ENCODE measurements at regions not wholly inside any gene's neighbourhood (a gene's known extent, or its start where the extent isn't known, plus 50 kb on each side); places are given as distances from the start of the nearest gene placed in this dataset.
"Not testable (repeated sequence)": the region's sequence is repeated elsewhere in the genome, so short reads cannot be mapped to it uniquely, and the experiment has no call there.

DNA sequence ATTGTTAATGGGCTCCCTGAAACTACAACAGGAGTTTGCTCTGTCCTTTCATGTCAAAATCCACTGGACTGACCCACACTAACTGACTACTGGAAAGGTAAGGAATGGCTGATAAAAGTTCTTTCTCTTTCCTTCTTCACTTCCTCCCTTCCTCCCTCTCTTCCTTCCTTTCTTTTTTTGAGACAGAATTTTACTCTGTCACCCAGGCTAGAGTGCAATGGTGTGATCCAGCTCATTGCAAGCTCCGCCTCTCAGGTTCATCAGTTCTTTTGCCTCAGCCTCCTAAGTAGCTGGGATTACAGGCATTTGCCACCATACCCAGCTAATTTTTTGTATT is 85.2 kb downstream of the IGLL1 start:
- no peaks in the 10 kb centered on the region for H3K9me3 Mint-ChIP-seq
- peak overlapping the region in 1 of 3 experiments; percentile 41 for H3K27ac Mint-ChIP-seq
- no peak overlapping the region for H3K4me3 Mint-ChIP-seq
- TF ChIP-seq, protein P1, sequence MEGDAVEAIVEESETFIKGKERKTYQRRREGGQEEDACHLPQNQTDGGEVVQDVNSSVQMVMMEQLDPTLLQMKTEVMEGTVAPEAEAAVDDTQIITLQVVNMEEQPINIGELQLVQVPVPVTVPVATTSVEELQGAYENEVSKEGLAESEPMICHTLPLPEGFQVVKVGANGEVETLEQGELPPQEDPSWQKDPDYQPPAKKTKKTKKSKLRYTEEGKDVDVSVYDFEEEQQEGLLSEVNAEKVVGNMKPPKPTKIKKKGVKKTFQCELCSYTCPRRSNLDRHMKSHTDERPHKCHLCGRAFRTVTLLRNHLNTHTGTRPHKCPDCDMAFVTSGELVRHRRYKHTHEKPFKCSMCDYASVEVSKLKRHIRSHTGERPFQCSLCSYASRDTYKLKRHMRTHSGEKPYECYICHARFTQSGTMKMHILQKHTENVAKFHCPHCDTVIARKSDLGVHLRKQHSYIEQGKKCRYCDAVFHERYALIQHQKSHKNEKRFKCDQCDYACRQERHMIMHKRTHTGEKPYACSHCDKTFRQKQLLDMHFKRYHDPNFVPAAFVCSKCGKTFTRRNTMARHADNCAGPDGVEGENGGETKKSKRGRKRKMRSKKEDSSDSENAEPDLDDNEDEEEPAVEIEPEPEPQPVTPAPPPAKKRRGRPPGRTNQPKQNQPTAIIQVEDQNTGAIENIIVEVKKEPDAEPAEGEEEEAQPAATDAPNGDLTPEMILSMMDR (IDR thresholded peaks at IDR 0.05; ENCODE audit: unreplicated experiment in 3 of 3) = no peak
- H3K4me1 Mint-ChIP-seq = peaks cover 5% of the 10 kb centered on the region
- H3K27me3 Mint-ChIP-seq (ENCODE audit: low read depth) = peaks cover 3% of the 10 kb centered on the region
- H3K36me3 Mint-ChIP-seq (ENCODE audit: low read depth) = no peaks in the 10 kb centered on the region

DNA sequence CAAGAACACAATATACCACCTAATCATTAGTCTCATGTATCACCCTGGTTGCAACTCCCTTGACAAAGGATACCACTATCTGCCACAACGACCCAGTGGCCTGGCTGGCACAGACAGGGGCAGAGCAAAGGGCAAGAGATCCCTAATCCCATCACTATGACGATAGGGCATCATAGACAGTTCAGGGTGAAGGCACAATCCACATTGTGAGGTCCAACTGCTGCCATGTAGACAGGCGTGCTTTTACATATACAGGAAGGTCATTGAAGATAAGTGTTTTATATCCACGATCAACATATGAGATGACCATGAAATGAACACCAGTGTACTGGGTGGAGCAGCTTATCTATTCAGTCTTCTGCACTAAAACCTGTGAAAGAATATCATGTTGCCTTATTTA is 94.6 kb downstream of the IGLL1 start:
- Mint-ChIP-seq H3K4me1 (no peaks in the 10 kb centered on the region), H3K27ac (no peak overlapping the region), H3K4me3 (no peak overlapping the region), H3K9me3 (no peaks in the 10 kb centered on the region), H3K36me3 (ENCODE audit: low read depth) (no peaks in the 10 kb centered on the region), H3K27me3 (ENCODE audit: low read depth) (no peaks in the 10 kb centered on the region)
- TF ChIP-seq, protein P1 (IDR thresholded peaks at IDR 0.05; ENCODE audit: unreplicated experiment in 3 of 3) = no peak

DNA sequence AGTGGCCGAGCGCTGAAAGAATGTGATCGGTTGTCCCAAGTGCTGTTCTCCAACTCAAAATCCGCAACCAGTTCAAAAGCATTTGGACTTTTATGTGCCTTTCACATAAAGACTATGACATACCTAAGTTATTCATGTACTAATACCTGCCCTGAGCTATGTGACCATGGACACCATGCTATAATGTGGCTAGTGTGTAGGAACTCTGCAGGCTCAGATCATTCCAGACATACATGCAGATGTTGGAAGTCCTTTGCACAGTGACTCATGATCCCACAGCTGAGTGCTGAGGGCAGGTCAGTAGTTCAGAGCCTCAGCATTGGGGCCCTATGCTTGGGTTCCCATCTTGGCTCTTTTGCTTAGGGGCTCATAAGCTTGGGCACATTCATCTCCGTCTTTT is 95.4 kb downstream of the IGLL1 start:
- Mint-ChIP-seq H3K9me3 (no peaks in the 10 kb centered on the region), H3K36me3 (ENCODE audit: low read depth) (no peaks in the 10 kb centered on the region), H3K27ac (no peak overlapping the region), H3K4me1 (no peaks in the 10 kb centered on the region), H3K27me3 (ENCODE audit: low read depth) (no peaks in the 10 kb centered on the region), H3K4me3 (no peak overlapping the region)
- TF ChIP-seq, protein P1 (IDR thresholded peaks at IDR 0.05; ENCODE audit: unreplicated experiment in 3 of 3) = no peak

GRCh38 chr22:23481369-23481768 is 98.7 kb downstream of the IGLL1 start:
- Mint-ChIP-seq H3K36me3 (ENCODE audit: low read depth) (no peaks in the 10 kb centered on the region), H3K27ac (no peak overlapping the region), H3K4me3 (no peak overlapping the region), H3K9me3 (no peaks in the 10 kb centered on the region), H3K4me1 (no peaks in the 10 kb centered on the region), H3K27me3 (ENCODE audit: low read depth) (no peaks in the 10 kb centered on the region)
- TF ChIP-seq, protein P1 (IDR thresholded peaks at IDR 0.05; ENCODE audit: unreplicated experiment in 3 of 3) = no peak

DNA sequence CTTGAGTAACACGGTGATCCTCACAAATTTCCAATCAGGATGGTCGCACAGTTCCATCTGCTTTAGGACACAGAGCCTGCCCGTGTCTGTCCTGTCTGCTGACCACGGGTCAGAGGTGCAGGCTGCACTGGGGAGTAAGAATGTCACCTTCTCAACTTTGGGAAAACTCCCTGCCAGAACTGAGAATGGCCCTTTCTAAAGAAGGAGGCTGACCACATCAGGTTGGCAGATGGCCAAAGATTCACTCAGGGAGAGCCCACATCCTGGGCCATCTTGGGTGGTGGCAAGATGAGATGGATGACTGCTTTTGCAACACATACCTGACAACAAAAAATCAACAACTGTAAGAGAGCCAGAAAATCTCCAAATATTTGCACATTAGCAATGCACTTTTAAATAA is 101.9 kb downstream of the IGLL1 start:
- H3K4me1 Mint-ChIP-seq = peaks cover 10% of the 10 kb centered on the region
- TF ChIP-seq, protein P1 (IDR thresholded peaks at IDR 0.05; ENCODE audit: unreplicated experiment in 3 of 3) = no peak
- no peaks in the 10 kb centered on the region for H3K9me3 Mint-ChIP-seq
- H3K27ac Mint-ChIP-seq = no peak overlapping the region
- no peak overlapping the region for H3K4me3 Mint-ChIP-seq
- no peaks in the 10 kb centered on the region for H3K36me3 Mint-ChIP-seq (ENCODE audit: low read depth)
- H3K27me3 Mint-ChIP-seq (ENCODE audit: low read depth) = no peaks in the 10 kb centered on the region

GRCh38 chr22:23474531-23474930 is 105.6 kb downstream of the IGLL1 start:
- H3K4me1 Mint-ChIP-seq; H3K27me3 Mint-ChIP-seq (ENCODE audit: low read depth); H3K9me3 Mint-ChIP-seq; H3K27ac Mint-ChIP-seq; H3K4me3 Mint-ChIP-seq; H3K36me3 Mint-ChIP-seq (ENCODE audit: low read depth): not testable (repeated sequence)

- Mint-ChIP-seq H3K27ac (no peak overlapping the region), H3K9me3 (no peaks in the 10 kb centered on the region), H3K36me3 (ENCODE audit: low read depth) (no peaks in the 10 kb centered on the region), H3K27me3 (ENCODE audit: low read depth) (no peaks in the 10 kb centered on the region), H3K4me3 (no peak overlapping the region), H3K4me1 (peaks cover 10% of the 10 kb centered on the region)
- TF ChIP-seq, protein P1 (IDR thresholded peaks at IDR 0.05; ENCODE audit: unreplicated experiment in 3 of 3) = no peak
Measured at GRCh38 chr22:23473901-23474300, 106.2 kb downstream of the IGLL1 start.

DNA sequence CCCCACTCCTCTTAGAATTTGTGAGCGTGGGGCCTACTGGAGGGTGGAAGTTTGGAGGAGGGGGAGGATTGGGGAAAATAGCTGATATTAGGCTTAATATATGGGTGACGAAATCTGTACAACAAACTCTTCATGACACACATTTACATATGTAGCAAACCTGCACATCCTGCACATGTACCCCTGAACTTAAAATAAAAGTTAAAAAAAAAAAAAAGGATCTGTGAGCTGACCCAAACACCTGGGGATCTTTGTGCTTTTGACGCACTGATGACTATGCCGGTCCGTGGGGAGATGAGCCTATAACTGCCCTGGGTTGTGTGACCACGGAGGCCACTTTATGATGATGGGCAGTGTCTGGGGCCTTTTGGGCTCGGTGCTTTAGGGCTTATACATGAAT is 107.7 kb downstream of the IGLL1 start:
- H3K27me3 Mint-ChIP-seq (ENCODE audit: low read depth); H3K36me3 Mint-ChIP-seq (ENCODE audit: low read depth); H3K9me3 Mint-ChIP-seq; H3K4me1 Mint-ChIP-seq; H3K27ac Mint-ChIP-seq; H3K4me3 Mint-ChIP-seq: not testable (repeated sequence)
